ENCODE measurements at regions not wholly inside any gene's neighbourhood (a gene's known extent, or its start where the extent isn't known, plus 50 kb on each side); places are given as distances from the start of the nearest gene placed in this dataset.

DNA sequence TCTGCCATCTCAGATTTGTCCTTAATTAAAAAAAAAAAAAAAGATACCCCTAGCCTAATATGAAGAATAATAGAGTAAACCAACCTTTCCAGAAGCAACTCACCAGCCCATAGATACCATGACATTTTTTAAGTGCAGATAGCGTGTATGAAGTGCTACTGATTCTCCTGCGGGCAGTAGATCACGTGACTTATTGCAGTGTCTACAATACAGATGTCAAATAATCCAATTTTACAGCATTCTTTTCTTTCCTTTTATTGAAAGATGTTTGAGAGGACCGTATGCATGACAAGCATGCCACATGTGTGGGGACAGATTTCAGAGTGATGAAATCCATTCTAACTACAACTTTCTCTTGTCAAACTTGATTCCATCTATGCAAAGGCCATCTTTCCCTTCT, 232.9 kb upstream of the SP4 start:
- TF ChIP-seq TAF1 (IDR thresholded peaks at IDR 0.05; ENCODE audit: borderline replicate concordance, low read depth, low read length) (no peak), POLR2AphosphoS5 (IDR thresholded peaks at IDR 0.05; ENCODE audit: low read depth, low read length) (no peak), POLR2A (IDR thresholded peaks at IDR 0.05; ENCODE audit: low read depth, low read length) (no peak)
